HEK293 (cell line): ENCODE measurements at regions not wholly inside any gene's neighbourhood (a gene's known extent, or its start where the extent isn't known, plus 50 kb on each side); places are given as distances from the start of the nearest gene placed in this dataset.

ENCODE experiments used
- ATF2 ChIP-seq: fragments of 450-650 bp; formaldehyde crosslinking; IDR thresholded peaks from 2 replicates; pipeline ENCODE4 v1.5.1; 2016; ENCODE audit warnings: missing biosample characterization, missing genetic modification characterization, low read depth
- CTCF ChIP-seq: fragments of 450-650 bp; formaldehyde crosslinking; IDR thresholded peaks from 2 replicates; pipeline ENCODE4 v1.5.1; 2016; ENCODE audit warnings: missing biosample characterization, missing genetic modification characterization
- GLIS2 ChIP-seq: fragments of 450-650 bp; formaldehyde crosslinking; IDR thresholded peaks from 2 replicates; pipeline ENCODE4 v1.5.1; 2016; ENCODE audit warnings: missing biosample characterization, missing genetic modification characterization
- KLF9 ChIP-seq: fragments of 450-650 bp; formaldehyde crosslinking; IDR thresholded peaks from 2 replicates; pipeline ENCODE4 v1.5.1; 2016; ENCODE audit warnings: missing biosample characterization, missing genetic modification characterization, low read depth
- REST ChIP-seq: fragments of 450-650 bp; formaldehyde crosslinking; IDR thresholded peaks from 2 replicates; pipeline ENCODE4 v1.5.1; 2016; ENCODE audit warnings: missing biosample characterization, missing genetic modification characterization
- SP2 ChIP-seq: fragments of 450-650 bp; formaldehyde crosslinking; IDR thresholded peaks from 2 replicates; pipeline ENCODE4 v1.5.1; 2016; ENCODE audit warnings: missing biosample characterization, missing genetic modification characterization
- YY1 ChIP-seq: fragments of 450-650 bp; formaldehyde crosslinking; IDR thresholded peaks from 2 replicates; pipeline ENCODE4 v1.5.1; 2018; ENCODE audit warnings: missing biosample characterization, missing genetic modification characterization
- ZBTB44 ChIP-seq: fragments of 450-650 bp; IDR thresholded peaks from 2 replicates; pipeline ENCODE4 v1.5.1; 2018; ENCODE audit warnings: missing biosample characterization, mild to moderate bottlenecking, missing genetic modification characterization
- ZBTB7A ChIP-seq: fragments of 450-650 bp; formaldehyde crosslinking; IDR thresholded peaks from 2 replicates; pipeline ENCODE4 v1.5.1; 2016; ENCODE audit warnings: low read depth, missing biosample characterization, missing genetic modification characterization
- ZNF121 ChIP-seq: fragments of 450-650 bp; formaldehyde crosslinking; IDR thresholded peaks from 2 replicates; pipeline ENCODE4 v1.5.1; 2016; ENCODE audit warnings: missing biosample characterization, missing genetic modification characterization
- ZNF174 ChIP-seq: fragments of 450-650 bp; formaldehyde crosslinking; IDR thresholded peaks from 2 replicates; pipeline ENCODE4 v1.5.0; 2017; ENCODE audit warnings: missing biosample characterization, mild to moderate bottlenecking, missing genetic modification characterization
- ZNF362 ChIP-seq: fragments of 450-650 bp; formaldehyde crosslinking; IDR thresholded peaks from 2 replicates; pipeline ENCODE4 v1.5.1; 2016; ENCODE audit warnings: missing biosample characterization, missing genetic modification characterization
- ZNF670 ChIP-seq: fragments of 450-650 bp; formaldehyde crosslinking; IDR thresholded peaks from 2 replicates; pipeline ENCODE4 v1.5.1; 2016; ENCODE audit warnings: missing biosample characterization, missing genetic modification characterization, low read depth

GRCh38 chr4:117768610-117769009 is 265.7 kb upstream of the NDST3 start:
- TF ChIP-seq KLF9 (tag by site-specific recombination) (no peak), ZNF362 (tag by site-specific recombination) (no peak), ZNF670 (no peak), ZNF174 (tag by site-specific recombination) (no peak), ZBTB44 (tag by site-specific recombination) (no peak), CTCF (tag by site-specific recombination) (no peak), REST (tag by site-specific recombination) (no peak), SP2 (tag by site-specific recombination) (no peak), GLIS2 (tag by site-specific recombination) (no peak), YY1 (tag by site-specific recombination) (no peak), ZNF121 (tag by site-specific recombination) (no peak), ATF2 (no peak), ZBTB7A (tag by site-specific recombination) (no peak)
